Spleen (tissue), 7 donors: ENCODE measurements at regions not wholly inside any gene's neighbourhood (a gene's known extent, or its start where the extent isn't known, plus 50 kb on each side); places are given as distances from the start of the nearest gene placed in this dataset.

ENCODE experiments used
- CTCF ChIP-seq, 11 experiments: fragments of 200-600 bp in 7 of 11; fragments of 450-650 bp in 4 of 11; sonication (generic) in 4 of 11; IDR thresholded peaks in 8 of 11; conservative IDR thresholded peaks in 3 of 11; 1 replicate in 7 of 11; 2 replicates in 4 of 11; pipeline versions ENCODE4 v1.4.0 to v1.8.0; 2016 to 2021; ENCODE audit warnings: antibody characterized with exemption in 11 of 11, inconsistent platforms in 4 of 11, mild to moderate bottlenecking in 1 of 11
- POLR2A ChIP-seq, 3 donors: fragments of 450-650 bp; IDR thresholded peaks; one replicate each; pipeline ENCODE4 v1.5.1; 2017; ENCODE audit warnings: antibody characterized with exemption in 3 of 3, mild to moderate bottlenecking in 1 of 3
- POLR2AphosphoS5 ChIP-seq, 3 donors: sonication (generic); formaldehyde crosslinking; IDR thresholded peaks; one replicate each; pipeline ENCODE4 v1.5.1; 2017; ENCODE audit warnings: antibody characterized with exemption in 3 of 3
- donor health status: DM: no; HTN: no; CAD: no; lungs with moderate emphysema.
- donor health status: DM: no; HTN: no; CAD: no.
- donor health status: DM: no; HTN: no; CAD: no.

GRCh38 chr14:106347890-106348755 lies 821.7 kb downstream of the TMEM121 start:
- TF ChIP-seq CTCF (IDR thresholded peaks at IDR 0.05 in 8 of 11, conservative IDR thresholded peaks at IDR 0.05 in 3 of 11) (no peak), POLR2A (IDR thresholded peaks at IDR 0.05) (no peak), POLR2AphosphoS5 (IDR thresholded peaks at IDR 0.05) (no peak)
